LNCAP (cell line): ENCODE measurements at regions not wholly inside any gene's neighbourhood (a gene's known extent, or its start where the extent isn't known, plus 50 kb on each side); places are given as distances from the start of the nearest gene placed in this dataset.

Source experiments
- TF ChIP-seq, protein P1 (sequence below): fragments of 450-650 bp; IDR thresholded peaks from 2 replicates; pipeline ENCODE4 v1.5.1; 2017; ENCODE audit warnings: mild to moderate bottlenecking

DNA sequence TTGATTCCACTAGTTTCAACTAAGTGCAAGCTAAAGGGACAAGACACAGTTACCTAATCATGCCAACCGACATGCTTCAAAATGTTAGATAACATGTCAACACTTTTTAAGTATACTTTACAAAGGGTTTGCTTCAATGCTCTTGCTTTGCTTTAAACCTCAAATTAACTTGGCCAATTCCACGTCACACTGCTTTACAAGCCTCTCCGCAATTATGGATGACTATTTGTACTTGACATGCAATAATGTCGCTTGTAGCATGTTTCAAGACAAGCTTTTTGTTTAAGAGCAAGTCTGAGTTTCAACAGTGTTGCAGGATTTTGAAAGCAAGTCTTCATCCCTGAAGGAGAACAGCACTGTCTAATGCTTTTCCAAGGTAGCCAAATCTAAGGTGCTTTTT lies 86.9 kb downstream of the CNTN3 start:
- TF ChIP-seq, protein P1, sequence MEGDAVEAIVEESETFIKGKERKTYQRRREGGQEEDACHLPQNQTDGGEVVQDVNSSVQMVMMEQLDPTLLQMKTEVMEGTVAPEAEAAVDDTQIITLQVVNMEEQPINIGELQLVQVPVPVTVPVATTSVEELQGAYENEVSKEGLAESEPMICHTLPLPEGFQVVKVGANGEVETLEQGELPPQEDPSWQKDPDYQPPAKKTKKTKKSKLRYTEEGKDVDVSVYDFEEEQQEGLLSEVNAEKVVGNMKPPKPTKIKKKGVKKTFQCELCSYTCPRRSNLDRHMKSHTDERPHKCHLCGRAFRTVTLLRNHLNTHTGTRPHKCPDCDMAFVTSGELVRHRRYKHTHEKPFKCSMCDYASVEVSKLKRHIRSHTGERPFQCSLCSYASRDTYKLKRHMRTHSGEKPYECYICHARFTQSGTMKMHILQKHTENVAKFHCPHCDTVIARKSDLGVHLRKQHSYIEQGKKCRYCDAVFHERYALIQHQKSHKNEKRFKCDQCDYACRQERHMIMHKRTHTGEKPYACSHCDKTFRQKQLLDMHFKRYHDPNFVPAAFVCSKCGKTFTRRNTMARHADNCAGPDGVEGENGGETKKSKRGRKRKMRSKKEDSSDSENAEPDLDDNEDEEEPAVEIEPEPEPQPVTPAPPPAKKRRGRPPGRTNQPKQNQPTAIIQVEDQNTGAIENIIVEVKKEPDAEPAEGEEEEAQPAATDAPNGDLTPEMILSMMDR = no peak

DNA sequence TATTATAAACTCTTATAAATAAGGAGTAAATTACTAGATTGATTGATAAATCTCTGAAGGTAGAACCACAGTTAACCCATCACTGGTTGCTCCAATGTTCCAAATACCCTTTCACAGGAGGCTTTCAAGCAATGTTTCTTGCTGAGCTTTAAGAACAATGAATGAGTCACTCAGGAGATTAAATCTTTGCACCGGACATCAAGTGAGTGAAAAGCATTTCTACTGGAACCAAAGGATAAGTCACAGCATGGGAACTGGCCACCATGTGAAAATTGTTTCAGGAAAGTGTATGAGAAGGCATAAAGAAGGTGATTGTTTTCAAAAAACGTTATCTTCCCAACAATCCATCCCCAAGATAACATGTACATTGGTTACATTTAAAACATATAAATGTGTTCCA lies 90.6 kb downstream of the CNTN3 start:
- TF ChIP-seq, protein P1 = no peak

DNA sequence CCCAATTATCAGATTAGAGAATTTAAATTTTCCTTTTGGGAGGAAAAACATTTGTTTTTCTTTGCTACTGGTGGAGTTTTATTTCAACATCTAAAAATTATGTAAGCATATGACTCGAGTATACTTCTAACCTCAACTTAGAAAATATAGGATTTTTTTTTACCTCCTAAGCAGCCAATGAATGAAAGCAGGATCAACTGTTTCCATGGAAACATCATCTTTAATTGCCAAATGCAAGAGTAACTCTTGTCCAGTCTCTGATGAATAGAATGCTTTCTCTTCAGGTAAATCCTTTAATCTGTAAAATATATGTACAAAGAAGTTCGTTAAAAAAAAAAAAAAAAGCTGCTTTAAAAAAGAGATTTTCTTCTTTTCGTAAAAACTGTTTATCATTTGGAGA lies 93.6 kb downstream of the CNTN3 start:
- TF ChIP-seq, protein P1 = no peak

DNA sequence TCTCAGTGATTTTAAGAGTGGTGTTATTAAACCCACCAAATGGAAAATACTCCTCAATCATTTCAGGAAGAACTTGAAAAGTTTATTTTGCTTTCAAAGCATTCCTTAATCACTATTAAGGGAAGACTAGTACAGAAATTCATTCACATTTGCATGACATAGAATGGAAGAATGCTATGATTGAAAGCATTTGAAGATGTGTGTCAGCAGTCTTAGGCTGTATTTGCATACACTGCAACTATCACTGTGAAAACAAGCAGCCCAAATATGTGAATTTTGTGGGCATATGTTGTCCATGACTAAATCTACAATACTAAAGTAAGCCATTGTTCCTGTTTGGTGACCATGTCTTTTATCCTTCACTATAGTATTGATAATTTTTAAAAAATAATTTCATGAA lies 95.8 kb downstream of the CNTN3 start:
- TF ChIP-seq, protein P1 = no peak

DNA sequence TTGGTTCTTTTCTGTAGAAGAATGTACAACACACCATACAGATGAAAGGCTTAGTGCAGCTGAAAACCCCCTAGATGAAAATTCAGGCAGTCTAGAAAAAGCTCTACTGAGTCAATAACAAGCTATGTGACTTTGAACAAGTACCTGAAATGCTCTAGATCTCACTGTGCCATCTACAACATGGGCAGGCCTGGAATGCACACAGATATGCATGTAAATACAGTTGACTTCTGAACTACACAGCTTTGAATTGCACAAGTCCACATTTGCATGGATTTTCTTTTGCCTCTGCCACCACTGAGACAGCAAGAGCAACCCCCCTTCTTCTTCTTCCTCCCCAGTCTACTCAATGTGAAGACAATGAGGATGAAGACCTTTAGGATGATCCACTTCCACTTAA lies 98.4 kb downstream of the CNTN3 start:
- TF ChIP-seq, protein P1 = no peak

DNA sequence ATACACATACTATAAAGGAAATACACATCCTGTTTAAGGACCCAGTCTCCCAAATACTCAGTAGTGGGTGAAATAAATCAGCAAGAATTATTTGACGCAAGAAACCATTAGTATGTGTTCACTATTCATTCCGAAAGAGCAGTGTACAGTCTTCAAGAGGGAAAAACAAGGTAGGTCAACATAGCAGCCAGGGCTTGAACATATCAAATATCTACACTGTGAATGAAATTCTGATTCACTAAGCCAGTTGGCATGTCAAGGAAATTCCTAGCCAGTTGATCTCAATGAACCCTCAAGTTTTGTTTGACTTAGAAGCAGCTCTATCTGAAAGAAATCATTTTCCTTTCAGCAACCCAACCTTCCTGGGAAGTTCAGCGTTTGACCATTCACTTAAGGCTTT lies 99.0 kb downstream of the CNTN3 start:
- TF ChIP-seq, protein P1 = no peak

DNA sequence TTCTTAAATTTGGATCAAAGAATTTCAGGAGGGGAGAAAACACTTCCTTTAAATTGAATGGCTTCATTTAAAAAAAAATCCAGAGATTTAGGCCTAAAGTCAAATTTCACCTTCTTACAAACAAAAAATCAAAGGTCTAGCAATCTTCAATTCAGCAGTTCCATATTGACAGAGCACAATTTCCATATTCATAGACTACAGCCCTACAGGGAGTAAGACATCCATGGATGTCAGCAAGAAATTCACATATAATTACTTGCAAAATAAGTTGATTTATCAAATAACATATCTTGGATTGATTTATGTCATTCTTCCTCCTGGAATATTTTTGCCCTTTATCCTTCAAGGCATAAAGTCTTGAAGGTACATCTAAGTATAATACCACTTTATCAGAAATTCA lies 103.4 kb downstream of the CNTN3 start:
- TF ChIP-seq, protein P1 = no peak

DNA sequence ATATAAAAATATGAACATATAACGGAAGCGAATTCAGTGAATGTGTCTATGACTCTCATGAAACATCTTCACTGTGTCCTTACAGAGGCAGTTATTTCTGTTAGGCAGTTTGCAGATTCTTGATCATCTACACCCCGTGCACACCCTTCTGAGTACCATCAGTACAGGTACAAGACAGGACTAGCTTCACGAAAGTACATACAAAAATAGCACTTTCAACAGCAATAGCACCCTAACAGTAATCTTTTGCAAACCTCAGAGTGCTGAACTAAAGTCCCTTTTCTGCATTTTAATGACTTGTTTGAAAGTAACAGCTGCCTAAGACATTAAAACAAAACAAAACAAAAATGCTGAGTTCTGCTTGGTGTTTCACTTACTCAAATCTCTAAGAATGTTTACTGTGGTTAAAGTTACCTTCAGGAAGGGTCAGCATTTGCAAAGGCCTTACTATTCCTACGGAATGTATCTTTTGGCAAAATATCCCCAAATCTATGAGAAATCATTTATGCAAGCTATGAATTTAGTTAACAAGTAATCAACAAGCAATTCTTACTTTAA lies 104.1 kb downstream of the CNTN3 start:
- TF ChIP-seq, protein P1 = no peak
